ENCODE measurements at regions not wholly inside any gene's neighbourhood (a gene's known extent, or its start where the extent isn't known, plus 50 kb on each side); places are given as distances from the start of the nearest gene placed in this dataset.

- Histone ChIP-seq H3K4me3 (no peak overlapping the region), H3K27ac (no peak overlapping the region), H3K36me3 (no peaks in the 10 kb centered on the region), H3K27me3 (replicated peaks; ENCODE audit: insufficient read depth) (no peaks in the 10 kb centered on the region), H3K4me1 (replicated peaks) (no peaks in the 10 kb centered on the region), H3K9me3 (no peaks in the 10 kb centered on the region)
- no peak for DNase-seq (ENCODE audit: low spot score)
- TF ChIP-seq POLR2AphosphoS5 (IDR thresholded peaks at IDR 0.05) = no peak
- TF ChIP-seq POLR2A (IDR thresholded peaks at IDR 0.05) = no peak
- TF ChIP-seq CTCF (IDR thresholded peaks at IDR 0.05) = no peak
- intact Hi-C loops (cut with DNase I) = no loop called here
- 73% methylated on average over 2 of the region's 2 CpGs for WGBS
Measured at GRCh38 chr15:61729646-61730045, 330.6 kb downstream of the VPS13C start.

- DNase-seq (ENCODE audit: low spot score) = no peak
- Histone ChIP-seq H3K27me3 (replicated peaks; ENCODE audit: insufficient read depth) (no peaks in the 10 kb centered on the region), H3K9me3 (no peaks in the 10 kb centered on the region), H3K4me1 (replicated peaks) (no peaks in the 10 kb centered on the region), H3K36me3 (no peaks in the 10 kb centered on the region), H3K4me3 (no peak overlapping the region), H3K27ac (no peak overlapping the region)
- intact Hi-C loops (cut with DNase I) = no loop called here
- WGBS = 87% methylated on average over 7 of the region's 7 CpGs
- TF ChIP-seq POLR2AphosphoS5 (IDR thresholded peaks at IDR 0.05) (no peak), POLR2A (IDR thresholded peaks at IDR 0.05) (no peak), CTCF (IDR thresholded peaks at IDR 0.05) (no peak)
Measured at GRCh38 chr15:61726166-61726565, 334.1 kb downstream of the VPS13C start.

GRCh38 chr15:61725251-61725650 is 335.0 kb downstream of the VPS13C start:
- H3K4me1 ChIP-seq (replicated peaks) = no peaks in the 10 kb centered on the region
- H3K4me3 ChIP-seq = no peak overlapping the region
- TF ChIP-seq CTCF (IDR thresholded peaks at IDR 0.05) (no peak), POLR2A (IDR thresholded peaks at IDR 0.05) (no peak), POLR2AphosphoS5 (IDR thresholded peaks at IDR 0.05) (no peak)
- intact Hi-C loops (cut with DNase I) = no loop called here
- no peak for DNase-seq (ENCODE audit: low spot score)
- no peaks in the 10 kb centered on the region for H3K27me3 ChIP-seq (replicated peaks; ENCODE audit: insufficient read depth)
- H3K9me3 ChIP-seq = no peaks in the 10 kb centered on the region
- H3K36me3 ChIP-seq = no peaks in the 10 kb centered on the region
- H3K27ac ChIP-seq = no peak overlapping the region
- 54% methylated on average over 3 of the region's 3 CpGs for WGBS

- no peaks in the 10 kb centered on the region for H3K4me1 ChIP-seq (replicated peaks)
- intact Hi-C loops (cut with DNase I) = no loop called here
Measured at GRCh38 chr15:61724251-61724939, 335.9 kb downstream of the VPS13C start.

More at GRCh38 chr15:61724251-61724939, 335.9 kb downstream of the VPS13C start:
- H3K36me3 ChIP-seq = no peaks in the 10 kb centered on the region
- no peak overlapping the region for H3K27ac ChIP-seq
- H3K9me3 ChIP-seq = no peaks in the 10 kb centered on the region
- H3K27me3 ChIP-seq (replicated peaks; ENCODE audit: insufficient read depth) = no peaks in the 10 kb centered on the region
- TF ChIP-seq POLR2A (IDR thresholded peaks at IDR 0.05) (no peak), POLR2AphosphoS5 (IDR thresholded peaks at IDR 0.05) (no peak), CTCF (IDR thresholded peaks at IDR 0.05) (no peak)
- 90% methylated on average over 12 of the region's 12 CpGs for WGBS
- no peak for DNase-seq (ENCODE audit: low spot score)
- no peak overlapping the region for H3K4me3 ChIP-seq
